H1 (cell line): ENCODE measurements at regions not wholly inside any gene's neighbourhood (a gene's known extent, or its start where the extent isn't known, plus 50 kb on each side); places are given as distances from the start of the nearest gene placed in this dataset.

Experiments used
- CTCF ChIA-PET: fragments of 300-600 bp; sonication (Branson Sonifier 250); formaldehyde crosslinking; loops from one replicate; lab custom pipeline; 2021; ENCODE audit not compliant: partially characterized antibody; lab: Charles Lee
- POLR2A ChIA-PET: fragments of 300-600 bp; sonication (Branson Sonifier 250); formaldehyde crosslinking; loops from one replicate; lab custom pipeline; 2021; ENCODE audit warnings: inconsistent platforms; ENCODE audit not compliant: partially characterized antibody; lab: Charles Lee
- DNase-seq, 2 experiments: peaks; one replicate each; pipeline versions ENCODE4 v3.0.0 to v3.0.0-alpha.2; 2010 to 2022; ENCODE audit warnings: low spot score in 2 of 2, low read depth in 1 of 2, mixed read lengths in 1 of 2
- FAIRE-seq: peaks from 2 replicates; lab custom pipeline; 2011; peaks lifted over from hg19 to GRCh38; lab: Jason Lieb, UNC
- H2AFZ ChIP-seq: 2 replicates; pipeline ENCODE4 v1.8.1; 2012; ENCODE audit warnings: low read length, inconsistent platforms
- H2AK5ac ChIP-seq: 2 replicates; pipeline ENCODE4 v1.6.1; 2013; ENCODE audit warnings: low read depth, low read length
- H2BK120ac ChIP-seq: replicated peaks from 2 replicates; pipeline ENCODE3; 2013; ENCODE audit warnings: low read depth, low read length, inconsistent platforms
- H2BK12ac ChIP-seq: 2 replicates; pipeline ENCODE4 v1.6.1; 2013; ENCODE audit warnings: low read depth, low read length
- H2BK15ac ChIP-seq: 2 replicates; pipeline ENCODE4 v1.6.1; 2013; ENCODE audit warnings: low read length
- H2BK20ac ChIP-seq: 2 replicates; pipeline ENCODE4 v1.6.1; 2013; ENCODE audit warnings: low read length
- H2BK5ac ChIP-seq: 2 replicates; pipeline ENCODE4 v1.6.1; 2013; ENCODE audit warnings: low read depth, low read length
- H3K14ac ChIP-seq: 2 replicates; pipeline ENCODE4 v1.6.1; 2013; ENCODE audit warnings: inconsistent platforms; ENCODE audit not compliant: insufficient read length
- H3K18ac ChIP-seq: 2 replicates; pipeline ENCODE4 v1.6.1; 2013; ENCODE audit warnings: low read length; ENCODE audit errors: extremely low read depth
- H3K23ac ChIP-seq: 2 replicates; pipeline ENCODE4 v1.6.1; 2013; ENCODE audit warnings: inconsistent platforms; ENCODE audit not compliant: insufficient read length
- H3K23me2 ChIP-seq: 2 replicates; pipeline ENCODE4 v1.6.1; 2013; ENCODE audit warnings: low read depth, low read length
- H3K27ac ChIP-seq: 2 replicates; pipeline ENCODE4 v1.6.1; 2011; ENCODE audit warnings: low read depth, low read length, inconsistent platforms
- H3K27me3 ChIP-seq, 4 experiments: replicated peaks in 1 of 4; 1 replicate in 1 of 4; 2 replicates in 3 of 4; pipeline versions ENCODE4 v1.6.1 to v1.8.1; 2011 to 2013; ENCODE audit warnings: low read length in 3 of 4, mild to moderate bottlenecking in 3 of 4, inconsistent platforms in 2 of 4, mixed read lengths in 2 of 4, moderate library complexity in 1 of 4; ENCODE audit not compliant: control insufficient read depth in 3 of 4, insufficient read depth in 3 of 4; ENCODE audit errors: extremely low read depth in 1 of 4
- H3K36me3 ChIP-seq, 4 experiments: 2 replicates each; pipeline versions ENCODE4 v1.6.1 to v1.8.1; 2011 to 2013; ENCODE audit warnings: mild to moderate bottlenecking in 4 of 4, low read length in 3 of 4, moderate library complexity in 2 of 4, control low read depth in 1 of 4, inconsistent platforms in 1 of 4; ENCODE audit not compliant: insufficient read depth in 4 of 4, control insufficient read depth in 2 of 4
- H3K4ac ChIP-seq: replicated peaks from 2 replicates; pipeline ENCODE3; 2013; ENCODE audit warnings: low read length, low read depth, mixed read lengths, inconsistent platforms; ENCODE audit not compliant: insufficient read length
- H3K4me1 ChIP-seq, 4 experiments: replicated peaks in 1 of 4; 1 replicate in 1 of 4; 2 replicates in 3 of 4; pipeline versions ENCODE4 v1.6.1 to v1.8.1; 2011 to 2013; ENCODE audit warnings: low read length in 3 of 4, inconsistent platforms in 2 of 4, mixed read lengths in 1 of 4; ENCODE audit not compliant: insufficient read depth in 4 of 4, control insufficient read depth in 3 of 4
- H3K4me2 ChIP-seq, 2 experiments: 2 replicates each; pipeline versions ENCODE4 v1.6.1 to v1.8.1; 2011 to 2013; ENCODE audit warnings: low read depth in 2 of 2, low read length in 2 of 2, control low read depth in 1 of 2, inconsistent platforms in 1 of 2, mild to moderate bottlenecking in 1 of 2; ENCODE audit not compliant: insufficient read depth in 1 of 2
- H3K4me3 ChIP-seq, 4 experiments: fragments of 200-600, 300-600 bp in 1 of 4; sonication (generic), shearing (Covaris generic), sonication (Bioruptor Twin) in 1 of 4; 2 replicates each; pipeline versions ENCODE4 v1.5.1 to v1.8.1; 2011 to 2016; ENCODE audit warnings: low read length in 4 of 4, low read depth in 3 of 4, control low read depth in 2 of 4, inconsistent platforms in 2 of 4, mild to moderate bottlenecking in 2 of 4, mixed read lengths in 1 of 4, moderate library complexity in 1 of 4; ENCODE audit not compliant: insufficient read depth in 2 of 4; ENCODE audit errors: extremely low read depth in 1 of 4
- H3K56ac ChIP-seq: replicated peaks from 2 replicates; pipeline ENCODE3; 2013; ENCODE audit warnings: low read depth, mild to moderate bottlenecking, mixed read lengths, low read length, inconsistent platforms; ENCODE audit not compliant: insufficient read length
- H3K79me1 ChIP-seq: 2 replicates; pipeline ENCODE4 v1.6.1; 2013; ENCODE audit warnings: low read depth, low read length, control low read depth
- H3K79me2 ChIP-seq, 2 experiments: 2 replicates each; pipeline versions ENCODE4 v1.6.1 to v1.8.1; 2012 to 2013; ENCODE audit warnings: low read length in 2 of 2, mild to moderate bottlenecking in 2 of 2, inconsistent platforms in 1 of 2; ENCODE audit not compliant: insufficient read depth in 2 of 2, control insufficient read depth in 1 of 2
- H3K9ac ChIP-seq, 4 experiments: replicated peaks in 1 of 4; 1 replicate in 1 of 4; 2 replicates in 3 of 4; pipeline versions ENCODE4 v1.6.1 to v1.8.1; 2011 to 2013; ENCODE audit warnings: low read depth in 3 of 4, low read length in 3 of 4, control low read depth in 2 of 4, mild to moderate bottlenecking in 2 of 4, moderate library complexity in 2 of 4, inconsistent platforms in 1 of 4; ENCODE audit errors: extremely low read depth in 1 of 4
- H3K9me3 ChIP-seq, 2 experiments: 2 replicates each; pipeline versions ENCODE4 v1.6.1 to v1.8.1; 2012 to 2013; ENCODE audit warnings: mild to moderate bottlenecking in 2 of 2, moderate library complexity in 2 of 2, control low read depth in 1 of 2, inconsistent platforms in 1 of 2, low read depth in 1 of 2, low read length in 1 of 2, mixed read lengths in 1 of 2; ENCODE audit not compliant: insufficient read depth in 2 of 2
- H4K20me1 ChIP-seq, 2 experiments: replicated peaks in 1 of 2; 2 replicates each; pipeline versions ENCODE3 to v1.8.1; 2011 to 2013; ENCODE audit warnings: inconsistent platforms in 2 of 2, low read length in 2 of 2, mild to moderate bottlenecking in 1 of 2; ENCODE audit not compliant: insufficient read depth in 2 of 2, control insufficient read depth in 1 of 2
- H4K5ac ChIP-seq: 2 replicates; pipeline ENCODE4 v1.6.1; 2013; ENCODE audit warnings: low read length, low read depth, mixed read lengths, inconsistent platforms; ENCODE audit not compliant: insufficient read length
- H4K8ac ChIP-seq: 2 replicates; pipeline ENCODE4 v1.8.0; 2013; ENCODE audit warnings: mild to moderate bottlenecking, moderate library complexity, low read length, inconsistent platforms; ENCODE audit not compliant: insufficient read depth; ENCODE audit errors: extremely low read depth
- H4K91ac ChIP-seq: replicated peaks from 2 replicates; pipeline ENCODE3; 2013; ENCODE audit warnings: low read length, mixed read lengths, inconsistent platforms; ENCODE audit not compliant: insufficient read length
- BCL11A ChIP-seq, 2 experiments: IDR thresholded peaks; one replicate each; pipeline ENCODE4 v1.6.1; 2011; ENCODE audit warnings: low read depth in 2 of 2, low read length in 2 of 2, mild to moderate bottlenecking in 2 of 2
- CHD1 ChIP-seq: IDR thresholded peaks from 2 replicates; pipeline ENCODE4 v1.6.1; 2012; ENCODE audit warnings: low read depth, low read length, improper control_type of control experiment
- EZH2 ChIP-seq: fragments of 200-600 bp; sonication (generic); IDR thresholded peaks from 2 replicates; pipeline ENCODE4 v1.7.1; 2012; ENCODE audit warnings: low read depth, mild to moderate bottlenecking, moderate library complexity, low read length, inconsistent platforms; ENCODE audit not compliant: severe bottlenecking
- NANOG ChIP-seq: IDR thresholded peaks from 2 replicates; pipeline ENCODE4 v1.6.1; 2011; ENCODE audit warnings: low read length, low read depth, mild to moderate bottlenecking, inconsistent platforms; ENCODE audit not compliant: insufficient read depth, poor library complexity, severe bottlenecking
- SIX5 ChIP-seq: IDR thresholded peaks from 2 replicates; pipeline ENCODE4 v1.6.1; 2011; ENCODE audit warnings: mild to moderate bottlenecking, low read depth, low read length
- SRF ChIP-seq: IDR thresholded peaks from 2 replicates; pipeline ENCODE4 v1.6.1; 2011; ENCODE audit warnings: mild to moderate bottlenecking, low read depth, low read length, moderate library complexity
- TBP ChIP-seq: IDR thresholded peaks from 2 replicates; pipeline ENCODE4 v1.6.1; 2011; ENCODE audit warnings: low read depth, low read length, improper control_type of control experiment
- YY1 ChIP-seq: IDR thresholded peaks from 2 replicates; pipeline ENCODE4 v1.6.1; 2011; ENCODE audit warnings: low read depth, mild to moderate bottlenecking, low read length
- WGBS, 2 experiments: shearing (Covaris generic) in 1 of 2; methylation state at CpG; one replicate each; pipeline versions ENCODE4 v1.1.6 to v1.1.7; 2013 to 2015; ENCODE audit warnings: low lambda C conversion rate in 2 of 2, mixed read lengths in 2 of 2, inconsistent platforms in 1 of 2, low coverage in 1 of 2, missing lambda C conversion rate in 1 of 2; ENCODE audit not compliant: insufficient replicate concordance in 2 of 2, insufficient coverage in 1 of 2, insufficient read length in 1 of 2; ENCODE audit errors: extremely low coverage in 1 of 2, missing lambda C conversion rate in 1 of 2; 5-methylcytosine and 5-hydroxymethylcytosine counted together

- Histone ChIP-seq H3K9ac (no peak overlapping the region), H3K4ac (no peak overlapping the region), H2BK15ac (no peak overlapping the region), H3K27ac (no peak overlapping the region), H2BK5ac (no peak overlapping the region), H3K18ac (no peak overlapping the region), H4K8ac (no peak overlapping the region), H2BK120ac (no peak overlapping the region), H3K36me3 (no peaks in the 10 kb centered on the region), H2BK20ac (no peak overlapping the region), H3K4me2 (no peak overlapping the region), H4K20me1 (no peaks in the 10 kb centered on the region), H4K91ac (no peak overlapping the region), H3K4me3 (no peak overlapping the region), H3K23me2 (no peaks in the 10 kb centered on the region), H3K4me1 (no peaks in the 10 kb centered on the region), H2BK12ac (no peak overlapping the region), H3K79me2 (no peaks in the 10 kb centered on the region), H3K56ac (no peak overlapping the region), H4K5ac (no peak overlapping the region), H3K27me3 (no peaks in the 10 kb centered on the region), H3K14ac (no peak overlapping the region), H3K9me3 (no peaks in the 10 kb centered on the region), H3K23ac (no peak overlapping the region), H2AK5ac (no peak overlapping the region), H2AFZ (no peak overlapping the region), H3K79me1 (no peaks in the 10 kb centered on the region)
- DNase-seq (no peak), FAIRE-seq (no peak)
- ChIA-PET CTCF (interaction anchor here (0.5 kb wide), 1 partner anchor 685 kb away, joined by 3 read pairs; no protein-coding TSS in a partner anchor), POLR2A (no interaction called here)
- 100% methylated on average over 2 of the region's 2 CpGs; no CpG with 5 or more reads in 1 of the 2 experiments for WGBS, 2 experiments
- TF ChIP-seq YY1 (no peak), BCL11A (IDR thresholded peaks at IDR 0.05; ENCODE audit: low read depth in 2 of 2, low read length in 2 of 2) (no peak), NANOG (no peak), TBP (no peak), CHD1 (no peak), EZH2 (no peak), SRF (no peak), SIX5 (no peak)
These were observed 196.0 kb downstream of the DIPK2A start for GRCh38 chr3:144167634-144168033.
